ENCODE measurements at regions not wholly inside any gene's neighbourhood (a gene's known extent, or its start where the extent isn't known, plus 50 kb on each side); places are given as distances from the start of the nearest gene placed in this dataset.

GRCh38 chr2:2613279-2614199 is 282.5 kb upstream of the MYT1L start:
- no peaks in the 10 kb centered on the region for H3F3A ChIP-seq (ENCODE audit: control insufficient read depth, insufficient read depth)
- H3K9me2 ChIP-seq (replicated peaks; ENCODE audit: control insufficient read depth, low read length): no peaks in the 10 kb centered on the region
- H3K27ac ChIP-seq (ENCODE audit: low read depth, low read length): peak overlapping the region; percentile 35; the same call in 1 of the 2 replicates
- no peaks in the 10 kb centered on the region for H4K20me1 ChIP-seq (ENCODE audit: control insufficient read depth, insufficient read depth, low read depth, low read length)
- H3K4me1 ChIP-seq (ENCODE audit: control insufficient read depth, low read length): peaks cover 8% of the 10 kb centered on the region
- no peak for TF ChIP-seq EZH2phosphoT487 (IDR thresholded peaks at IDR 0.05; ENCODE audit: borderline replicate concordance, low read length)
- TF ChIP-seq, protein P1, sequence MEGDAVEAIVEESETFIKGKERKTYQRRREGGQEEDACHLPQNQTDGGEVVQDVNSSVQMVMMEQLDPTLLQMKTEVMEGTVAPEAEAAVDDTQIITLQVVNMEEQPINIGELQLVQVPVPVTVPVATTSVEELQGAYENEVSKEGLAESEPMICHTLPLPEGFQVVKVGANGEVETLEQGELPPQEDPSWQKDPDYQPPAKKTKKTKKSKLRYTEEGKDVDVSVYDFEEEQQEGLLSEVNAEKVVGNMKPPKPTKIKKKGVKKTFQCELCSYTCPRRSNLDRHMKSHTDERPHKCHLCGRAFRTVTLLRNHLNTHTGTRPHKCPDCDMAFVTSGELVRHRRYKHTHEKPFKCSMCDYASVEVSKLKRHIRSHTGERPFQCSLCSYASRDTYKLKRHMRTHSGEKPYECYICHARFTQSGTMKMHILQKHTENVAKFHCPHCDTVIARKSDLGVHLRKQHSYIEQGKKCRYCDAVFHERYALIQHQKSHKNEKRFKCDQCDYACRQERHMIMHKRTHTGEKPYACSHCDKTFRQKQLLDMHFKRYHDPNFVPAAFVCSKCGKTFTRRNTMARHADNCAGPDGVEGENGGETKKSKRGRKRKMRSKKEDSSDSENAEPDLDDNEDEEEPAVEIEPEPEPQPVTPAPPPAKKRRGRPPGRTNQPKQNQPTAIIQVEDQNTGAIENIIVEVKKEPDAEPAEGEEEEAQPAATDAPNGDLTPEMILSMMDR (IDR thresholded peaks at IDR 0.05; ENCODE audit: low read depth, low read length, poor library complexity, severe bottlenecking): no peak
- H3K36me3 ChIP-seq (ENCODE audit: control insufficient read depth, low read length): no peaks in the 10 kb centered on the region
- H3K9me3 ChIP-seq (ENCODE audit: control insufficient read depth, insufficient read depth, low read length): peaks cover 6% of the 10 kb centered on the region; the same call in 1 of the 2 replicates
- no peaks in the 10 kb centered on the region for H3K79me2 ChIP-seq (ENCODE audit: control insufficient read depth, low read length)
- no peaks in the 10 kb centered on the region for H3K27me3 ChIP-seq (ENCODE audit: control insufficient read depth, low read length)
- H3K4me2 ChIP-seq (ENCODE audit: low read length): peak overlapping the region; percentile 96
- peak overlapping the region; percentile 88 for H3K4me3 ChIP-seq (ENCODE audit: low read length)

DNA sequence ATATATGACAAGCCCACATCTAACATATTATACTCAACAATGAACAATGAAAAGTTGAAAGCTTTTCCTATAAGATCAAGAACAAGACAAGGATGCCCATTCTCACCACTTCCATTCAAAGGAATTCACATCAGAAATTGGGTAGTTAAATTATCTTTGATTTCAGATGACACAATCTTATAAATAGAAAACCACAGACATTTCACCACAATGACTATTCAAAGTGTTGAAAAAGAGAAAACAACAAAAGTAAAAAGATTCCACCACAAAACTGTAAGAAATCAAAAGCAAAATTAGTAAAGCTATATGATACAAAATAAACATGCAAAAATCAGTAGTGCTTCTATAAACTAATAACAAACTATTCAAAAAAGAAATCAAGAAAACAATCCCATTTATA is 279.7 kb upstream of the MYT1L start:
- no peaks in the 10 kb centered on the region for H3K27me3 ChIP-seq (ENCODE audit: control insufficient read depth, low read length)
- no peaks in the 10 kb centered on the region for H4K20me1 ChIP-seq (ENCODE audit: control insufficient read depth, insufficient read depth, low read depth, low read length)
- H3K4me1 ChIP-seq (ENCODE audit: control insufficient read depth, low read length): peaks cover 8% of the 10 kb centered on the region
- no peaks in the 10 kb centered on the region for H3K79me2 ChIP-seq (ENCODE audit: control insufficient read depth, low read length)
- no peaks in the 10 kb centered on the region for H3F3A ChIP-seq (ENCODE audit: control insufficient read depth, insufficient read depth)
- H3K27ac ChIP-seq (ENCODE audit: low read depth, low read length): no peak overlapping the region
- no peak overlapping the region for H3K4me2 ChIP-seq (ENCODE audit: low read length)
- H3K9me2 ChIP-seq (replicated peaks; ENCODE audit: control insufficient read depth, low read length): no peaks in the 10 kb centered on the region
- H3K36me3 ChIP-seq (ENCODE audit: control insufficient read depth, low read length): no peaks in the 10 kb centered on the region
- TF ChIP-seq EZH2phosphoT487 (IDR thresholded peaks at IDR 0.05; ENCODE audit: borderline replicate concordance, low read length): no peak
- TF ChIP-seq, protein P1 (IDR thresholded peaks at IDR 0.05; ENCODE audit: low read depth, low read length, poor library complexity, severe bottlenecking): no peak
- no peak overlapping the region for H3K4me3 ChIP-seq (ENCODE audit: low read length)
- H3K9me3 ChIP-seq (ENCODE audit: control insufficient read depth, insufficient read depth, low read length): peaks cover 6% of the 10 kb centered on the region; the same call in 1 of the 2 replicates

- H3K27ac ChIP-seq (ENCODE audit: low read depth, low read length): no peak overlapping the region
- H3K4me1 ChIP-seq (ENCODE audit: control insufficient read depth, low read length): no peaks in the 10 kb centered on the region
- no peaks in the 10 kb centered on the region for H3K27me3 ChIP-seq (ENCODE audit: control insufficient read depth, low read length)
- H3K4me2 ChIP-seq (ENCODE audit: low read length): no peak overlapping the region
- no peak for TF ChIP-seq EZH2phosphoT487 (IDR thresholded peaks at IDR 0.05; ENCODE audit: borderline replicate concordance, low read length)
- TF ChIP-seq, protein P1 (IDR thresholded peaks at IDR 0.05; ENCODE audit: low read depth, low read length, poor library complexity, severe bottlenecking): no peak
- no peak overlapping the region for H3K4me3 ChIP-seq (ENCODE audit: low read length)
- H3K9me2 ChIP-seq (replicated peaks; ENCODE audit: control insufficient read depth, low read length): no peaks in the 10 kb centered on the region
- no peaks in the 10 kb centered on the region for H4K20me1 ChIP-seq (ENCODE audit: control insufficient read depth, insufficient read depth, low read depth, low read length)
- no peaks in the 10 kb centered on the region for H3F3A ChIP-seq (ENCODE audit: control insufficient read depth, insufficient read depth)
- no peaks in the 10 kb centered on the region for H3K79me2 ChIP-seq (ENCODE audit: control insufficient read depth, low read length)
- no peaks in the 10 kb centered on the region for H3K36me3 ChIP-seq (ENCODE audit: control insufficient read depth, low read length)
- no peaks in the 10 kb centered on the region for H3K9me3 ChIP-seq (ENCODE audit: control insufficient read depth, insufficient read depth, low read length)
Observed at GRCh38 chr2:2600366-2600765, 269.3 kb upstream of the MYT1L start.

Measured in DOHH2 (cell line).